Liver (tissue), 2 donors: ENCODE measurements at regions not wholly inside any gene's neighbourhood (a gene's known extent, or its start where the extent isn't known, plus 50 kb on each side); places are given as distances from the start of the nearest gene placed in this dataset.

Source experiments
- HNF4G ChIP-seq: IDR thresholded peaks from 2 replicates; pipeline ENCODE4 v1.6.1; 2016; ENCODE audit warnings: antibody characterized with exemption
- MAX ChIP-seq: IDR thresholded peaks from 2 replicates; pipeline ENCODE4 v1.6.1; 2016; ENCODE audit warnings: antibody characterized with exemption
- donor health status: healthy.

- no peak for TF ChIP-seq HNF4G
- TF ChIP-seq MAX, result no peak
Observed at GRCh38 chr9:90103771-90104170, 499.0 kb downstream of the GADD45G start.
